HG03442 (cell line): ENCODE measurements at regions not wholly inside any gene's neighbourhood (a gene's known extent, or its start where the extent isn't known, plus 50 kb on each side); places are given as distances from the start of the nearest gene placed in this dataset.

Source experiments
- ATAC-seq: cut with Tn5 transposase; IDR thresholded peaks from one replicate; pipeline ENCODE4 v1.9.1; 2021; ENCODE audit warnings: mild to moderate bottlenecking, moderate library complexity; ENCODE audit not compliant: unreplicated experiment

- no peak for ATAC-seq
Observed at GRCh38 chr6:17047889-17048288, 54.0 kb upstream of the STMND1 start.

- ATAC-seq = no peak
Observed at GRCh38 chr6:17045581-17046322, 56.1 kb upstream of the STMND1 start.

- ATAC-seq = no peak
Observed at GRCh38 chr6:17043148-17043522, 58.7 kb upstream of the STMND1 start.

GRCh38 chr6:17042422-17043147 is 59.3 kb upstream of the STMND1 start:
- no peak for ATAC-seq

GRCh38 chr6:17039266-17039665 is 62.6 kb upstream of the STMND1 start:
- no peak for ATAC-seq

- no peak for ATAC-seq
Observed at GRCh38 chr6:17038316-17038715, 63.5 kb upstream of the STMND1 start.

GRCh38 chr6:17036065-17036393 is 65.8 kb upstream of the STMND1 start:
- ATAC-seq = no peak

- ATAC-seq = no peak
Observed at GRCh38 chr6:17035257-17036064, 66.4 kb upstream of the STMND1 start.

GRCh38 chr6:17033746-17034145 is 68.1 kb upstream of the STMND1 start:
- no peak for ATAC-seq

- no peak for ATAC-seq
Observed at GRCh38 chr6:17032988-17033634, 68.7 kb upstream of the STMND1 start.

GRCh38 chr6:17032590-17032987 is 69.3 kb upstream of the STMND1 start:
- ATAC-seq = no peak

GRCh38 chr6:17031961-17032360 is 69.9 kb upstream of the STMND1 start:
- ATAC-seq = no peak

GRCh38 chr6:17027441-17027840 is 74.4 kb upstream of the STMND1 start:
- no peak for ATAC-seq

- ATAC-seq = peak; percentile 93
Observed at GRCh38 chr6:17022604-17023003, 79.2 kb upstream of the STMND1 start.

- ATAC-seq = no peak
Observed at GRCh38 chr6:17021539-17021889, 80.3 kb upstream of the STMND1 start.

- ATAC-seq = no peak
Observed at GRCh38 chr6:17020889-17021538, 80.8 kb upstream of the STMND1 start.

- ATAC-seq = no peak
Observed at GRCh38 chr6:17018425-17018824, 83.4 kb upstream of the STMND1 start.

GRCh38 chr6:17017416-17017815 is 84.4 kb upstream of the STMND1 start:
- ATAC-seq = no peak

GRCh38 chr6:17015551-17016381 is 86.1 kb upstream of the STMND1 start:
- no peak for ATAC-seq

GRCh38 chr6:17015144-17015543 is 86.7 kb upstream of the STMND1 start:
- peak; percentile 98 for ATAC-seq
